Fibroblast of pulmonary artery (primary cell): ENCODE measurements at regions not wholly inside any gene's neighbourhood (a gene's known extent, or its start where the extent isn't known, plus 50 kb on each side); places are given as distances from the start of the nearest gene placed in this dataset.
"Not testable (repeated sequence)": the region's sequence is repeated elsewhere in the genome, so short reads cannot be mapped to it uniquely, and the experiment has no call there.

Experiments used
- DNase-seq: peaks from one replicate; pipeline ENCODE4 v3.0.0-alpha.2; 2010; ENCODE audit warnings: low read depth
- H3K4me3 ChIP-seq: replicated peaks from 2 replicates; pipeline ENCODE4 v1.5.1; 2011; ENCODE audit warnings: low read depth, mild to moderate bottlenecking, control low read depth, low read length, moderate library complexity
- TF ChIP-seq, protein P1 (sequence below): IDR thresholded peaks from 2 replicates; pipeline ENCODE4 v1.5.1; 2011; ENCODE audit warnings: mild to moderate bottlenecking, control low read depth, low read length, inconsistent platforms; ENCODE audit errors: missing control alignments

DNA sequence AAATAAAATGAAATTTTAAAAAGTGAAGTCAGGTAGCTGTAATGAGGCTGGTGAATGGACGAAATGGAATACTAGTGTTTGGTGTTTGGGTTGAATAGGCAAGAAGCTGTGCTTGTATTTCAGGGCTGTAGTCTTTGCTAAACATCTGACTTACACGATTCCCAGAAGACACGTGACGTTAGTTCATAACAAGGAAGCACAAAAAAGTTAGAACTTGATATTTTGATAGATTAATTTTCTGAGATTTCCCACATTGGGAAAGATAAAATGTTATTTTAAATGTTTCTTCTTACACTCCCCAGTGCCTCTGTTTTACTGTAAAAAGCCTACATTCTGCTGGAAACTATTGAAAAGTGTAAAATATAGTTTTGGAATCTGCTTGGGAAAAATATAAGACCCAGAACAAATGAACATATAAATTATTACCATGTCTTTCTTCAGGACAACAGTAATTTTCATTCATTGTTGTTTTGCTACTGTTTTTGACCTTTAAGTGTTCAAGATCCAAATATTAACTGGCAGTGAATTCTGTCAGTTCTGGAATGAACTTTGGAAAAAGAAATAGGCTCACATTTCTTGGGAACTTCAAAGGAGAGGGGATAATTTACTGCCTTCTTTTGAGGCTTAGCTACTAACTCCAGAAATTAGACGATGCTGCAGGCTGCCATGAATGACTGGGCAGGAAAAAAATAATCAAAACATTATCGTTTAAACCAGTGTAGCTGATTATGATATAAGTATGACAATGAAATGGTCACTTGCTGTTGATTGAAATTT is 241.3 kb downstream of the SLITRK6 start:
- DNase-seq = no peak
- TF ChIP-seq, protein P1, sequence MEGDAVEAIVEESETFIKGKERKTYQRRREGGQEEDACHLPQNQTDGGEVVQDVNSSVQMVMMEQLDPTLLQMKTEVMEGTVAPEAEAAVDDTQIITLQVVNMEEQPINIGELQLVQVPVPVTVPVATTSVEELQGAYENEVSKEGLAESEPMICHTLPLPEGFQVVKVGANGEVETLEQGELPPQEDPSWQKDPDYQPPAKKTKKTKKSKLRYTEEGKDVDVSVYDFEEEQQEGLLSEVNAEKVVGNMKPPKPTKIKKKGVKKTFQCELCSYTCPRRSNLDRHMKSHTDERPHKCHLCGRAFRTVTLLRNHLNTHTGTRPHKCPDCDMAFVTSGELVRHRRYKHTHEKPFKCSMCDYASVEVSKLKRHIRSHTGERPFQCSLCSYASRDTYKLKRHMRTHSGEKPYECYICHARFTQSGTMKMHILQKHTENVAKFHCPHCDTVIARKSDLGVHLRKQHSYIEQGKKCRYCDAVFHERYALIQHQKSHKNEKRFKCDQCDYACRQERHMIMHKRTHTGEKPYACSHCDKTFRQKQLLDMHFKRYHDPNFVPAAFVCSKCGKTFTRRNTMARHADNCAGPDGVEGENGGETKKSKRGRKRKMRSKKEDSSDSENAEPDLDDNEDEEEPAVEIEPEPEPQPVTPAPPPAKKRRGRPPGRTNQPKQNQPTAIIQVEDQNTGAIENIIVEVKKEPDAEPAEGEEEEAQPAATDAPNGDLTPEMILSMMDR = no peak
- no peak overlapping the region for H3K4me3 ChIP-seq

DNA sequence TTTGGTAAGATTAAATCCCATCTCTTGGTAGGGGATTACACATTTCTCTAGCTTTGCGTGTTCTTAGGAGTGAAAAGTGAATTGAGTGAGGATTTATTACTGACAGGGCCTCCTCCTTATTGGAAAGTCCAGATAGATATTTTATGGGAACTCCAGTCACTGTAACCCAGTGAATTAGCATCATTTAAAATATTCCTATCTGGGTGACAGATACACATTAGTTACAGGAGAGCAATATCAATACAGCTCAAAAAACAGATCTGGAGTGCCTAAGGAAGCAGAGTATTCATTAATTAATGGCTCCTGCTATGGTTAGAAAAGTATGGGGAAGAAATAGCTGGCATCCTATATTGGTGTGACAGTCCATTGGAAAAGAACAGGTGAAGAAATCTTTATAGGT is 248.2 kb downstream of the SLITRK6 start:
- TF ChIP-seq, protein P1 = no peak
- no peak for DNase-seq
- no peak overlapping the region for H3K4me3 ChIP-seq

DNA sequence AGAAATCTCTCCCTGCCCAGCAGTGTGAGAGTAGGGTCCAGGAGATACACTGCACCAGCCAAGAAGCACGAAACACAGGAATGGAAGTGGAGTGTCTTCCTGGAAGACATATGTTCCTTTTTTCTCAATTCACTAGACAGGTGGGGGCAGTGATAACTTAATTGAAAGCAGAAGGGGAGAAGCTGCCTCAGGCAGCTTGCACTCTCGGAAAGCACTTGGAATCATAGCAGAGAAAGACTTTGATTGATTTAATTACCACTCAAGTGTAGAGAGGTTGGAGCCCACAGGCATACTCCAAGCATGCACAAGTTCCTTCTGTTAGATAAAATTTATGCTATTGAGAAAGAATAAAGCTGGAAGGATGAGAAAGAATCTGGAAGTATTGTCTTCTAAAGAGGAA is 249.4 kb downstream of the SLITRK6 start:
- DNase-seq = no peak
- H3K4me3 ChIP-seq = no peak overlapping the region
- TF ChIP-seq, protein P1 = no peak

DNA sequence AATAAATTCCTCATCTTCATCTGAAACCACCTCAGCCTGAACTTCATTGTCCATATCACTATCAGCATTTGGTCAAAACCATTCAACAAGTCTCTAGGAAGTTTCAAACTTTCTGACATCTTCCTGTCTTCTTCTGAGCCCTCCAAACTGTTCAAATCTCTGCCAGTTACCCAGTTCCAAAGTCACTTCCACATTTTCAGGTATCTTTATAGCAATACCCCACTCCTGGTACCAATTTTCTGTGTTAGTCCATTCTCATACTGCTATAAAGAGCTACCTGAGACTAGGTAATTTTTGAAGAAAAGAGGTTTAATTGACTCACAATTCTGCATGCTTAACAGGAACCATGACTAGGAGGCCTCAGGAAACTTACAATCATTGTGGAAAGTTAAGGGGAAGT is 250.4 kb downstream of the SLITRK6 start:
- H3K4me3 ChIP-seq = not testable (repeated sequence)

DNA sequence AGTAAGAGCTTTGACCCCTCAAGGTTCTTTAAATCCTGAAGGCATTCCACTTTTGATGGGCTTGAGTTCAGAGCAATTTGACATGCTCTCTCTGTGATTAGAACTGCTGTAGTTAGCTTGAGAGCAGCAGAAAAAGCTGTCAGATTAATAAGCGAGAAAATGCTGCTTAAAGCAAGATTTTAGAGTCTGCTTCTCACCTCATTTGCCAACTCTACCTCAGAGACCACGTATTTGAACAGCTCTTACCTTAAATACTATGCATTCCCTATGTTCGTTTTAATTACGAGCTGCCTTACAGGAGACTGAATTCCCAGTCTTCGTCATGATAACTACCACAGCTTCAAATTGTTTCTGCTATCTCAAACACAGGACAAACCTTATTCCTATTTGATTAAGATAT is 253.4 kb downstream of the SLITRK6 start:
- TF ChIP-seq, protein P1 = no peak
- no peak overlapping the region for H3K4me3 ChIP-seq
- no peak for DNase-seq

More for the DNA sequence above, 250.4 kb downstream of the SLITRK6 start:
- not testable (repeated sequence) for DNase-seq

DNA sequence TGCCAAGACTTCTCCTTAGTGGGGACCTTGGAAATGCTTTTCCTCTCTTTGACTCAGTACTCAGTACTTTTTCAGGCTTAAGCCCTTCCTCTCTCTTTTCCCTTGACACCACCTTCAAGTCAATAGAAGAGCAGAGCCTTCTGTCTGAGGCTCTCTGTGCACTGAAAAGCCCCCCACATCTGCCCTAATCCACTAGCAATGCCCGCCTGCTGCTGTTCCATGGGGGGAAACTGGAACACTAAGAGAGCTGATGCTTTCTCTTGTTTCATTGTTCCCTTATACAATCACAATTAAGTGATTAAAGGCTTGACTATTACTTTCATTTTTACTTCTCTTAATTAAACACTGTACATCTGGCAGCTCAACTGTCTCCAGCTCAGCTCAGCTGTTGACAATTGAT is 254.5 kb downstream of the SLITRK6 start:
- no peak for DNase-seq
- H3K4me3 ChIP-seq = no peak overlapping the region
- TF ChIP-seq, protein P1 = no peak

DNA sequence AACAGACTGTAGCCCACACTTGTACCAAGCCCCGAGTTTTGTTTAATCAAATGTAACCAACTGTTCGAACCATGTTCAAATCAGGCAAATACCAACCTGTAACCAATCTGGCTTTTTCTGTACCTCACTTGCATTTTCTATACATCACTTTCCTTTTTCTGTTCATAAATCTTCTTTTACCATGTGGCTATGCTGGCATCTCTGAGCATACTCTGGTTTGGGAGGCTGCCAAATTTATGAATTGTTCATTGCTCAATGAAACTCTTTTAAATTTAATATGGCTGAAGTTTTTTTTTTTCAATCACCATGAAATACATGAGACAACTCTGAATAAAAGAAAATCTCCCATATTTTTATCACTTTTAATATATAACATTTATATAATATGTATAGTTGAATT is 256.1 kb downstream of the SLITRK6 start:
- H3K4me3 ChIP-seq = no peak overlapping the region
- peak; percentile 44 for DNase-seq
- TF ChIP-seq, protein P1 = no peak
